ENCODE measurements at regions not wholly inside any gene's neighbourhood (a gene's known extent, or its start where the extent isn't known, plus 50 kb on each side); places are given as distances from the start of the nearest gene placed in this dataset.

- no peaks in the 10 kb centered on the region for H3K9me3 Mint-ChIP-seq
- DNase-seq (no peak), ATAC-seq (peak; percentile 92)
- peaks cover 21% of the 10 kb centered on the region for H3K4me1 Mint-ChIP-seq
- no peaks in the 10 kb centered on the region for H3K36me3 Mint-ChIP-seq (ENCODE audit: low read depth)
- no peak overlapping the region for H3K27ac Mint-ChIP-seq
- H3K4me3 Mint-ChIP-seq = no peak overlapping the region
- peaks cover 7% of the 10 kb centered on the region for H3K27me3 Mint-ChIP-seq
These were observed 246.1 kb upstream of the TNP1 start for GRCh38 chr2:217105733-217106649.

- no peak for ATAC-seq
- Mint-ChIP-seq H3K27ac (no peak overlapping the region), H3K36me3 (ENCODE audit: low read depth) (no peaks in the 10 kb centered on the region), H3K9me3 (no peaks in the 10 kb centered on the region), H3K4me1 (peaks cover 21% of the 10 kb centered on the region), H3K27me3 (peaks cover 7% of the 10 kb centered on the region), H3K4me3 (no peak overlapping the region)
- DNase-seq = no peak
These were observed 244.1 kb upstream of the TNP1 start for GRCh38 chr2:217103752-217104545.

GRCh38 chr2:217102956-217103355 is 243.1 kb upstream of the TNP1 start:
- H3K4me1 Mint-ChIP-seq = peaks cover 19% of the 10 kb centered on the region

GRCh38 chr2:217101972-217102371 is 242.1 kb upstream of the TNP1 start:
- DNase-seq (no peak), ATAC-seq (no peak)
- Mint-ChIP-seq H3K4me3 (no peak overlapping the region), H3K27ac (no peak overlapping the region), H3K9me3 (no peaks in the 10 kb centered on the region), H3K27me3 (peaks cover 9% of the 10 kb centered on the region), H3K4me1 (peaks cover 16% of the 10 kb centered on the region), H3K36me3 (ENCODE audit: low read depth) (no peaks in the 10 kb centered on the region)

More at GRCh38 chr2:217102956-217103355, 243.1 kb upstream of the TNP1 start:
- H3K27me3 Mint-ChIP-seq = peaks cover 7% of the 10 kb centered on the region
- DNase-seq = no peak
- H3K9me3 Mint-ChIP-seq = no peaks in the 10 kb centered on the region
- H3K36me3 Mint-ChIP-seq (ENCODE audit: low read depth) = no peaks in the 10 kb centered on the region
- no peak overlapping the region for H3K4me3 Mint-ChIP-seq
- H3K27ac Mint-ChIP-seq = no peak overlapping the region
- no peak for ATAC-seq

- Mint-ChIP-seq H3K27me3 (peaks cover 11% of the 10 kb centered on the region), H3K9me3 (no peaks in the 10 kb centered on the region), H3K36me3 (ENCODE audit: low read depth) (no peaks in the 10 kb centered on the region), H3K27ac (no peak overlapping the region), H3K4me3 (no peak overlapping the region), H3K4me1 (peaks cover 17% of the 10 kb centered on the region)
- no peak for ATAC-seq
- no peak for DNase-seq
These were observed 239.7 kb upstream of the TNP1 start for GRCh38 chr2:217099561-217099960.

- Mint-ChIP-seq H3K36me3 (ENCODE audit: low read depth) (no peaks in the 10 kb centered on the region), H3K9me3 (no peaks in the 10 kb centered on the region), H3K27me3 (peaks cover 13% of the 10 kb centered on the region), H3K4me1 (peaks cover 21% of the 10 kb centered on the region), H3K4me3 (no peak overlapping the region), H3K27ac (no peak overlapping the region)
- no peak for ATAC-seq
- DNase-seq = no peak
These were observed 238.6 kb upstream of the TNP1 start for GRCh38 chr2:217098435-217098834.

- Mint-ChIP-seq H3K4me3 (no peak overlapping the region), H3K4me1 (peaks cover 22% of the 10 kb centered on the region), H3K27me3 (peaks cover 14% of the 10 kb centered on the region), H3K9me3 (no peaks in the 10 kb centered on the region), H3K36me3 (ENCODE audit: low read depth) (no peaks in the 10 kb centered on the region), H3K27ac (no peak overlapping the region)
- ATAC-seq (no peak), DNase-seq (no peak)
These were observed 237.5 kb upstream of the TNP1 start for GRCh38 chr2:217097346-217097745.

GRCh38 chr2:217096474-217097225 is 236.8 kb upstream of the TNP1 start:
- H3K27ac Mint-ChIP-seq = no peak overlapping the region
- no peak overlapping the region for H3K4me3 Mint-ChIP-seq
- H3K9me3 Mint-ChIP-seq = no peaks in the 10 kb centered on the region
- ATAC-seq (no peak), DNase-seq (no peak)
- peaks cover 28% of the 10 kb centered on the region for H3K4me1 Mint-ChIP-seq
- H3K27me3 Mint-ChIP-seq = peaks cover 9% of the 10 kb centered on the region
- H3K36me3 Mint-ChIP-seq (ENCODE audit: low read depth) = no peaks in the 10 kb centered on the region

- H3K27ac Mint-ChIP-seq = no peak overlapping the region
- peak; percentile 71 for ATAC-seq
- H3K4me3 Mint-ChIP-seq = no peak overlapping the region
- H3K27me3 Mint-ChIP-seq = peaks cover 9% of the 10 kb centered on the region
- H3K9me3 Mint-ChIP-seq = no peaks in the 10 kb centered on the region
- H3K4me1 Mint-ChIP-seq = peaks cover 38% of the 10 kb centered on the region
- H3K36me3 Mint-ChIP-seq (ENCODE audit: low read depth) = no peaks in the 10 kb centered on the region
- DNase-seq = no peak
These were observed 235.8 kb upstream of the TNP1 start for GRCh38 chr2:217095511-217096205.

GRCh38 chr2:217092710-217093379 is 233.0 kb upstream of the TNP1 start:
- ATAC-seq = no peak
- Mint-ChIP-seq H3K4me1 (peaks cover 61% of the 10 kb centered on the region), H3K9me3 (no peaks in the 10 kb centered on the region), H3K4me3 (no peak overlapping the region), H3K36me3 (ENCODE audit: low read depth) (no peaks in the 10 kb centered on the region), H3K27ac (no peak overlapping the region), H3K27me3 (peaks cover 7% of the 10 kb centered on the region)
- no peak for DNase-seq

- ATAC-seq (no peak), DNase-seq (no peak)
- H3K36me3 Mint-ChIP-seq (ENCODE audit: low read depth) = no peaks in the 10 kb centered on the region
- peaks cover 74% of the 10 kb centered on the region for H3K4me1 Mint-ChIP-seq
- H3K9me3 Mint-ChIP-seq = no peaks in the 10 kb centered on the region
- peak overlapping the region; percentile 0 for H3K27ac Mint-ChIP-seq
- H3K4me3 Mint-ChIP-seq = no peak overlapping the region
- H3K27me3 Mint-ChIP-seq = peaks cover 5% of the 10 kb centered on the region
These were observed 231.7 kb upstream of the TNP1 start for GRCh38 chr2:217091531-217091930.

- H3K36me3 Mint-ChIP-seq (ENCODE audit: low read depth) = no peaks in the 10 kb centered on the region
- peaks cover 3% of the 10 kb centered on the region for H3K27me3 Mint-ChIP-seq
- no peak overlapping the region for H3K4me3 Mint-ChIP-seq
These were observed 231.0 kb upstream of the TNP1 start for GRCh38 chr2:217090884-217091283.

GRCh38 chr2:217090024-217090473 is 230.2 kb upstream of the TNP1 start:
- Mint-ChIP-seq H3K9me3 (no peaks in the 10 kb centered on the region), H3K4me1 (peaks cover 75% of the 10 kb centered on the region), H3K4me3 (peak overlapping the region; percentile 5), H3K27me3 (peaks cover 3% of the 10 kb centered on the region), H3K27ac (peak overlapping the region; percentile 83), H3K36me3 (ENCODE audit: low read depth) (no peaks in the 10 kb centered on the region)
- ATAC-seq (peak; percentile 50), DNase-seq (no peak)

More at GRCh38 chr2:217090884-217091283, 231.0 kb upstream of the TNP1 start:
- H3K27ac Mint-ChIP-seq = peak overlapping the region; percentile 83
- DNase-seq (no peak), ATAC-seq (no peak)
- H3K4me1 Mint-ChIP-seq = peaks cover 75% of the 10 kb centered on the region
- no peaks in the 10 kb centered on the region for H3K9me3 Mint-ChIP-seq
